ENCODE measurements at regions not wholly inside any gene's neighbourhood (a gene's known extent, or its start where the extent isn't known, plus 50 kb on each side); places are given as distances from the start of the nearest gene placed in this dataset.
A peak's percentile ranks its signal among the peaks of the same experiment; 100 is the strongest.

GRCh38 chr15:66860844-66861243 lies 158.8 kb downstream of the SMAD6 start:
- Histone ChIP-seq H3K4me3 (no peak overlapping the region), H3K9me3 (no peaks in the 10 kb centered on the region), H3K27ac (no peak overlapping the region), H3K36me3 (replicated peaks in 1 of 2; ENCODE audit: insufficient read depth in 1 of 2, low read depth in 2 of 2) (no peaks in the 10 kb centered on the region), H3K4me1 (no peaks in the 10 kb centered on the region), H3K27me3 (no peaks in the 10 kb centered on the region)
- WGBS, 2 donors, result 85 to 86% methylated on average over 3 of the region's 3 CpGs
- no peak for ATAC-seq
- no peak for DNase-seq
- TF ChIP-seq POLR2A (IDR thresholded peaks at IDR 0.05), result no peak
- no peak for TF ChIP-seq CTCF (IDR thresholded peaks at IDR 0.05)
- intact Hi-C loops (cut with DNase I), result loop anchor here (5.0 kb wide), 1 partner anchor 259 kb away; no protein-coding TSS in a partner anchor

GRCh38 chr15:66862111-66862939 lies 160.3 kb downstream of the SMAD6 start:
- intact Hi-C loops (cut with DNase I), result loop anchor here (5.0 kb wide), 1 partner anchor 260 kb away; no protein-coding TSS in a partner anchor

GRCh38 chr15:66862940-66863335 lies 160.9 kb downstream of the SMAD6 start:
- Histone ChIP-seq H3K36me3 (replicated peaks in 1 of 2; ENCODE audit: insufficient read depth in 1 of 2, low read depth in 2 of 2) (no peaks in the 10 kb centered on the region), H3K4me1 (no peaks in the 10 kb centered on the region), H3K27ac (no peak overlapping the region), H3K27me3 (no peaks in the 10 kb centered on the region), H3K4me3 (no peak overlapping the region), H3K9me3 (no peaks in the 10 kb centered on the region)
- ATAC-seq (peak; percentile 88), DNase-seq (peak; percentile 77 to 81 (median 80))
- intact Hi-C loops (cut with DNase I), result loop anchor here (5.0 kb wide), 1 partner anchor 261 kb away; no protein-coding TSS in a partner anchor
- 1 to 3% methylated on average over 6 to 9 of the region's 9 CpGs for WGBS, 2 donors
- no peak for TF ChIP-seq POLR2A (IDR thresholded peaks at IDR 0.05)
- peak; percentile 81 to 94 (median 88) for TF ChIP-seq CTCF (IDR thresholded peaks at IDR 0.05)

More at GRCh38 chr15:66862111-66862939, 160.3 kb downstream of the SMAD6 start:
- TF ChIP-seq CTCF (IDR thresholded peaks at IDR 0.05) (no peak), POLR2A (IDR thresholded peaks at IDR 0.05) (no peak)
- no peak overlapping the region for H3K27ac ChIP-seq
- DNase-seq, result no peak
- no peaks in the 10 kb centered on the region for H3K27me3 ChIP-seq
- H3K36me3 ChIP-seq (replicated peaks in 1 of 2; ENCODE audit: insufficient read depth in 1 of 2, low read depth in 2 of 2), result no peaks in the 10 kb centered on the region
- ATAC-seq, result no peak
- no peak overlapping the region for H3K4me3 ChIP-seq
- 68 to 80% methylated on average over 10 of the region's 10 CpGs for WGBS, 2 donors
- no peaks in the 10 kb centered on the region for H3K4me1 ChIP-seq
- H3K9me3 ChIP-seq, result no peaks in the 10 kb centered on the region

- H3K27ac ChIP-seq, result no peak overlapping the region
- H3K9me3 ChIP-seq, result no peaks in the 10 kb centered on the region
- TF ChIP-seq POLR2A (IDR thresholded peaks at IDR 0.05), result no peak
- TF ChIP-seq CTCF (IDR thresholded peaks at IDR 0.05), result no peak
- DNase-seq (peak in 1 of 4 donors; percentile 8), ATAC-seq (no peak)
- H3K36me3 ChIP-seq (replicated peaks in 1 of 2; ENCODE audit: insufficient read depth in 1 of 2, low read depth in 2 of 2), result no peaks in the 10 kb centered on the region
- H3K27me3 ChIP-seq, result no peaks in the 10 kb centered on the region
- H3K4me3 ChIP-seq, result no peak overlapping the region
- intact Hi-C loops (cut with DNase I), result loop anchor here (5.0 kb wide), 1 partner anchor 261 kb away; no protein-coding TSS in a partner anchor
- H3K4me1 ChIP-seq, result no peaks in the 10 kb centered on the region
- 70 to 78% methylated on average over 2 of the region's 2 CpGs for WGBS, 2 donors
Observed at GRCh38 chr15:66863390-66864085, 161.5 kb downstream of the SMAD6 start.

Data from body of pancreas (tissue), 4 donors.